ENCODE measurements at regions not wholly inside any gene's neighbourhood (a gene's known extent, or its start where the extent isn't known, plus 50 kb on each side); places are given as distances from the start of the nearest gene placed in this dataset.
A peak's percentile ranks its signal among the peaks of the same experiment; 100 is the strongest.

DNA sequence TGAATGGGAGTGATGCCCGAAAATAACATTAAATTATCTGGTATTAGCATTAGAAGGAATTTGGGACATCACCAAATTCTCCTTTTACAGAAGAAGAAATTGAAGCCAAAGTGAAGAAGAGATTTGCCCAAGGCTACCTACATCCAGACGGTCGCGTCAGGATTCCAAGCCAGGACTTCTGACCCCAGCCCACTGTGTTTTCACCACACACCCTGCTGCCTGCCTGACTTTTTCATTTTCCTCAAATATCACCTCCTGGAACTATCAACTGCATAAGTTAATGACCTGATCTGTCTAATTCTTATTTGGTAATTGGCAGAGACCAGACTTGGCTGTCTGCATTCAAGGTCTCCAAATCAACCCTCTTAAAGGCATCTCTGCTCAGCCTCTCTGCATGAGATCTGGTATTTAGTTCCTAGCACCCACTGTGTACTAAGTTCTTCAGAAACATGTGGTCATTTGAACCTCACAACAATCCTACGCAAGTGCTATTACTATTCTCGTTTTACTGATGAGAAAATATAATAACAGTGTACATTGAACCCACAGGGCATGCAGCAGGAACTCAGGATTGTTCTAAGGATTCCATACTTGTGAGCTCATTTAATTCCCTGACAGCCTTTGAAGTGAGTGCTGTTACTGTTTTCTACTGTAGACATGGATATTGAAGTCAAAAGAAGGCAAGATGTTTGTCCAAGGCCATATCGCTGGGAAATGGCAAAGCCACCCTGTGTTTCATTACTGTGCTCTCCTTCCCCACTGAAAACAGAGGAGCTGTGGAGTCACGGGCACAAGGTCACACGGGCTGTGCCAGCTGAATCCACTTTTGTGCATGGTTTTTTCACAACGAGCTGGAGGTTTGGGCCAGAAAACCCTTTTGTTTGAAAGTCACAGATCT is 195.2 kb upstream of the C1QTNF7 start:
- no peak for DNase-seq

DNA sequence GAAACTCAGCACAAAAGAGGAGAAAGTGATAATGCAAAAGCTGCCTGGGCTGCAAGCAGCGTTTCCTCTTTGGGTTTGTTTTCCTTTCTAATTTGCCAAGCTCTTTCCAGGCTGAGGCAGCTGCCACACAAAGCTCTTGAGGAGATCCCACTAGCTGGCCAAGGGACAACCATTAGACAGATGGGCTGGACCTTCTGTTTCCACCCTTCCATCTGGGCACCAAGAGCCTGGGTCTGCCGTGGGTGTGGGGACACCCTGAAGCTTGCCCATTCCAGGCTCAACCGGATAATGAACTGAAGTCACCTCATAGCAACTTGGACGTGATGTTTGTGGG is 194.6 kb upstream of the C1QTNF7 start:
- peak; percentile 8 for DNase-seq

DNA sequence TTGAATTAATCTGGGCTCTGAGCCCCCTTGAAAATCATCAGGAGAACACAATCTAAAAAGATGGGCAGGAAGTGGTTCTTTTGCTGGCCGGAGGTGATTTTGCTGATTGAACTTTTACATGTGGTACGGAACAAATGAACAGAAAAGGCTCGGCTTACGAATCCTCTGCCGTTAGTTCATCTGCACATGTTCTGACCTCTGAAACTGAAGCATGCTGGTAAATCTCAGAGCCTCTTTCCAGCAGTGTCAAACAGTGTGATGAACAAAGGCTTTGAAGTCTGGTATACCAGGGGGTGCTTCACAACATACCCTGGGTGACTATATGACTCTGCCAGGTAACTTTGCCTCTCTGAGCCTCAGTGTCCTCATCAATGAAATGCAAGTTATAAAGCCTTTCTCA is 194.2 kb upstream of the C1QTNF7 start:
- no peak for DNase-seq

- no peak for DNase-seq
Observed at GRCh38 chr4:15234116-15234855, 193.5 kb upstream of the C1QTNF7 start.

- DNase-seq = no peak
Observed at GRCh38 chr4:15234856-15235126, 193.0 kb upstream of the C1QTNF7 start.

GRCh38 chr4:15235135-15235534 is 192.7 kb upstream of the C1QTNF7 start:
- DNase-seq = no peak

GRCh38 chr4:15237648-15238230 is 190.1 kb upstream of the C1QTNF7 start:
- DNase-seq = no peak

GRCh38 chr4:15238720-15239119 is 189.1 kb upstream of the C1QTNF7 start:
- DNase-seq = no peak

GRCh38 chr4:15239866-15240265 is 188.0 kb upstream of the C1QTNF7 start:
- DNase-seq = no peak

GRCh38 chr4:15240764-15241163 is 187.1 kb upstream of the C1QTNF7 start:
- DNase-seq = no peak

DNA sequence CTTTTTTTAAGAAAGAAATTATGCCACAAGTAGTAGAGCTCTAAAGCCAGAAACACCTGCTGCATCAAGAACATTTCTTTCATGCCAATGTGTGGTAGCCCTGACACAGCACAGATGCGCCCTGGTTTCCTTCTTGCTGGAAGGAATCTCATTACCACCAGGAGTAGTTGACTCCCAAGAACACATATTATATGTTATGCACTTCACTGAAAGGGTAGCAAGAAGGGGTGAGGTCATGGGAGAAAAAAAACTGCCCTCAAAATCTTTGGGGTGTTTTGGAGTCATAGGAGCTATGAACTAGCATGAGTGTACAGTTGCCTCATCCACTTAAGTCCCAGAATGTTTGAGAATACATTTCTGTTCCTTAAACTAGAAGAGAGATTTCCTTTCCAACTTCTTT is 185.8 kb upstream of the C1QTNF7 start:
- no peak for DNase-seq

GRCh38 chr4:15244354-15244753 is 183.5 kb upstream of the C1QTNF7 start:
- DNase-seq = no peak

DNA sequence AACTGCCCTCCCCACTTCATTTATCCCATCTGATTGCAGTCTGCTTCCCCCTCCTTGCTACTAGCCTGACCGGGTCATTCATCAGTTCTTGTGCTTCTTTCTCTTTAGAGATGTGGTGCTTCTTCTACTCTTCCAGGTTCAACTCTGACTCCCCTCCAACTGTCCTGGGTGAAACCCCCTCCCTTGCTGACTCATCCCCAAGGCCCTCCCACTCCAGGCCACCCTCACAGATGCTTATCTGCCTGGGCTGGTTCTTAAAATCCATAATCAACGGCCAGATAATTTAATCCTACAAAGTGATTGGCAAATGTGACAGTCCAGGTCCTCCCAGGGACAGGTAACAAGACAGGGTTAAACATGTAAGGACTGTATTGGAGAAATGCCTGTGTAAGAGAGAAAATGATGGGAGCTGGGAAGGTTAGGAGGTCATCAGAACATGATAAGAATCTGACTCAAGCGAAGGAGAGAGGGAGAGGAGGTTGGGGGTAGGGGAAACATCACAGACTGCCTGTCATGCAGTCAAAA is 182.8 kb upstream of the C1QTNF7 start:
- no peak for DNase-seq

DNA sequence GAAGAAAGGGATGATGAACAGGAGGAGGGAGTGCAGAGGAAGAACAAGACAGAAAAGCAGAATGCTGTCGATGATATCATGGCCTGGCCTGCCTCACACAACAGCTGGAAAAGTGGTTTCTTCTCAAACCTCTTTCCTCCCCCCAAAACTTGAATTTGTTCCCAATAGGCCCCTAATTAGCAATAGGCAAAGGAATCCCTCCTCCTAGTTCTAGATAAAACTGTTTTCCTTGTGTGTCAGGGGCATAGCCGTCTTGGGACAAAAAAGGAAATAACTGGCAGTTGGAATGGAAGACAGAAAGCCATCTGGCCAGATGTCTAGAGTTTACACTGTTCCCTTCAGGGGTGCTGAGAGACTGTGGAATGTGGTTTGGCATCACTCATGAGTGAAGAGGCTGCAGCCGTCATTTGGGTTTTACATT is 177.8 kb upstream of the C1QTNF7 start:
- DNase-seq = no peak

DNA sequence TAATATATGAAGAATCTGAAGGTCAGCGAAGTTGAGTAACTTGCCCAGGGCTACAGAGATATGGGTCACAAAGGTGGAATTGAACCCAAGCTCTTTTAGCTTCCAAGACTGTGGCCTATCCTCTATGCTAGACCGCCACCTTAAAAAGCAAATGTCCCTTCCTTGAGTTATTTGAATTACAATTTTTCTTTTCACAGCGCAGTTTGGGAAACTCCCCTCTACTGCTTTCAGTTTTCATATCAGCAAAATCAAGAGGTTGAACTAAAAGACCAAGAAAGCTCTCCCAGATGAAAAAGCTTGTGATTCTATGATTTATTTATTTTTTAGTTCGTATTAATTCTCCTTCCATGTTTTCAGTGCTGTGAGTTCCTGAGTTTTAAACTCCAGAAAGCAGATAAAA is 174.5 kb upstream of the C1QTNF7 start:
- no peak for DNase-seq

DNA sequence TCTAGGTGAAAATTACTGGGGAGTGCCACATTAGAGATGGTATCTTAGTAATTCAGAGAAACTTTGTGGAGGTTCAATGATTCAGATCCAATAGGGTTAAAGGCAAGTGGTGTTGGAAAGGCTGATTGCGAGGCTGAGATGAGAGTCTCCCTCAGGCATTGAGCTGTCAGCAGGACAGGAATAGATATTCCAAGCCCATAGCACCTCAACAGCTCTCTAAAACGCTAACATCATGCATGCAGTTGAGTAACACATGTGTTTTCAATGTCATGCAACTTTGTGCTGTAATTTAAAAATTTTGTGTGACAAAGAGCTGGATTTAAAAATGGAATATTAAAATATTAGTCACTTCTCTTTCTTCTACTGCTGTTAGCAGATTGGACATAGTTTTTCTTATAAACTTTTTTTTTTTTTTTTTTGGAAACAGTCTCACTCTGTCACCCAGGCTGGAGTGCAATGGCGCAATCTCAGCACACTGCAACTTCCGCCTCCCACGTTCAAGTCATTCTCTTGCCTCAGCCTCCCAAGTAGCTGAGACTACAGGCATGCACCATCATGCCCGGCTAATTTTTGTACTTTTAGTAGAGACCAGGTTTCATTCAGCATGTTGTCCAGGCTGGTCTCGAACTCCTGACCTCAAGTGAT is 173.5 kb upstream of the C1QTNF7 start:
- no peak for DNase-seq

GRCh38 chr4:15255537-15255936 is 172.3 kb upstream of the C1QTNF7 start:
- DNase-seq = no peak

- DNase-seq = no peak
Observed at GRCh38 chr4:15260758-15261157, 167.1 kb upstream of the C1QTNF7 start.

DNA sequence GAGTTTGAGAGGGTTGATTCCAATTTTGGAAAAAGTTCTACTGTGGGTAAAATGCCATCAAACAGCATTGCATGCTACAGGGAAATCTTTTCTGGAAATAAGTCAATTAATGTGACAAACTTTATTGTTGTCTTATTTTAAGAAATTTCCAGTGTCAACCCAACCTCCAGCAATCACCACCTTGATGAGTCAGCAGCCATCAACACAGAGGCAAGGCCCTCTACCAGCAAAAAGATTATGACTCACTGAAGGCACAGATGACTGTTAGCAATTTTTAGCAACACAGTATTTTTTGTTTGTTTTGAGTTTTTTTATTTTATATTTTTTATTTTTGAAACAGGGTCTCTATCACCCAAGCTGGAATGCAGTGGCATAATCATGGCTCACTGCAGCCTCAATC is 165.4 kb upstream of the C1QTNF7 start:
- no peak for DNase-seq

- DNase-seq = no peak
Observed at GRCh38 chr4:15270201-15270600, 157.6 kb upstream of the C1QTNF7 start.

DNA sequence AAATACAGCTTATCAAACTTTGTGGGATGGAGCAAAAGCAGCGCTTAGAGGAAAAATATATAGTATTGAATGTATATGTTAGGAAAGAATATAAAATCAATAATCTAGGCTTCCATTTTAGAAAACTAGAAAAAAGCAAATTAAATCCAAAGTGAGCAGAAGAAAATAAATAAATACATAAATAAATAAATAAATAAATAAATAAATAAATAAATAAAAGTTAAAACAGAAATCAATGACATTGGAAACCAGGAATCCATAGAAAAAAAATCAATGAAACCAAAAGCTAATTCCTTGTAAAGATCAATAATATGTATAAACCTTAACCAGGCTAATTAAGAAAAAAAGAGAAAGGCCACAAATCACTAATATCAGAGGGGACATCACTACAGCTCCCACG is 141.8 kb upstream of the C1QTNF7 start:
- no peak for DNase-seq

DNA sequence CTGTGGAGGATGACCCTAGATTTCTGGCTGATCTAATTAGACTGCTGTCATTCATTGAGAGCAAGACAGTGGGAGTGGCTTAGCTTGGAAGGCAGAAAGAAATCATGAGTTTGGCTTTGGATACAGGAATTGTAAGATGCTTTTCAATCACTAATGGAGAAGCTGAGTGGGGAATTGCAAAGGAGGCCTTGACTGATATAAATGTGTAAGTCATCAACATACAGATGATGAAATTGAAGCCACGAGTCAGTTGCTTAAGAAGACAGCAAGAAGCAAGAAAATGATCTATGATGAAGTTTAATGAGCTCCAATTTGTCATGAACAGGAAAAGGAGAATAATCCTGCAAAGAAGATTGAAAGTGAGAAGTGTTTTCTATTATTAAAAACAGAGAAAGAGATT is 136.7 kb upstream of the C1QTNF7 start:
- DNase-seq = no peak

- DNase-seq = no peak
Observed at GRCh38 chr4:15293711-15294110, 134.1 kb upstream of the C1QTNF7 start.

DNA sequence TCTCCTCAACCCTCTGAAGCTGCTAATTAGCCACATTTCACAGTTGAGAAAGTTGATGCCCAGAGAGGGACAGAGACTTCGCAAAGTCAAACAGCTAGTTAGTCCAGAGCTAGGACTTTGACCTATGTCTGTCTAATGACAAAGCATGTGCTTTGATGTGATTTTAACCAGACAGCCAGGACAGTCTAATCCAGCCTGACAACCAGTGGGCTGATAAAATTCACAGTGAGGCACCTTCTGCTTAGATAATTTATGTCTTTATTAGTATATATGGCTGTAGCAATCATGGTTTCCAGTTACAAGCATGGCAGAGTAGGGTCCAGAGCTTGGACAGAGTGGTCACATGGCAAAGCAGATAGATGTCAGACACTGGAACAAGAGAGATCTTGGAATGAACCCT is 133.6 kb upstream of the C1QTNF7 start:
- no peak for DNase-seq

All from NCI-H146 (cell line).